Skeletal muscle tissue (tissue), 3 donors: ENCODE measurements at regions not wholly inside any gene's neighbourhood (a gene's known extent, or its start where the extent isn't known, plus 50 kb on each side); places are given as distances from the start of the nearest gene placed in this dataset.
"Not testable (repeated sequence)": the region's sequence is repeated elsewhere in the genome, so short reads cannot be mapped to it uniquely, and the experiment has no call there.

Source experiments
- H3K27ac ChIP-seq: one replicate; pipeline ENCODE4 v1.7.0; 2013; ENCODE audit warnings: mild to moderate bottlenecking, low read depth, low read length, inconsistent platforms
- H3K27me3 ChIP-seq, 3 donors: one replicate each; pipeline ENCODE4 v1.7.0; 2013; ENCODE audit warnings: low read length in 3 of 3; ENCODE audit not compliant: control insufficient read depth in 3 of 3, insufficient read depth in 3 of 3
- H3K36me3 ChIP-seq, 3 donors: one replicate each; pipeline ENCODE4 v1.7.0; 2013; ENCODE audit warnings: low read length in 3 of 3; ENCODE audit not compliant: control insufficient read depth in 3 of 3, insufficient read depth in 3 of 3
- H3K4me1 ChIP-seq, 3 donors: one replicate each; pipeline ENCODE4 v1.7.0; 2013; ENCODE audit warnings: low read length in 3 of 3, mild to moderate bottlenecking in 3 of 3; ENCODE audit not compliant: control insufficient read depth in 3 of 3, insufficient read depth in 3 of 3
- H3K4me3 ChIP-seq, 3 donors: one replicate each; pipeline ENCODE4 v1.7.0; 2013; ENCODE audit warnings: low read length in 3 of 3
- H3K9ac ChIP-seq, 3 donors: one replicate each; pipeline ENCODE4 v1.7.0; 2013; ENCODE audit warnings: low read length in 3 of 3, mild to moderate bottlenecking in 3 of 3, moderate library complexity in 2 of 3, low read depth in 1 of 3
- H3K9me3 ChIP-seq, 3 donors: one replicate each; pipeline ENCODE4 v1.7.0; 2013; ENCODE audit warnings: low read length in 3 of 3; ENCODE audit not compliant: control insufficient read depth in 3 of 3
- donor health status: Osteomylitis.

DNA sequence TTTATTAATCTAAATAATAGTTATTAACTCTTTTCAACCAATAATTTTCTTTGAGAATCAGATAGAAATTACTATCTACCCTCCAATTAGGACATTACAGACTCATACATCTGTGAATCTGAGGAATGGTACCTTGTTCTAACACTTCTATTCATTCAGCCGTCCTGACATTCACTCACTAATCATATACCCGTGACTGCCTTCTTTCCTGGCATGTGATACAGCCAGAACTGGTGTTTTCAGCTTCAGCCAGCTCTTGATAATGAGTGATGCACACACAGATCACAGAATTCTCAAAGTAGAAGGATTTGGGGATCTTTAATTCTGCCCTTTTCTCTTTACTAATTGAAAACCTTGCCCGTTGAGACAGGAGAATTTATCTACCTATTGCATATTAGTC, 499.9 kb downstream of the UTRN start:
- Histone ChIP-seq H3K36me3 (peaks cover 0 to 2% (median 0%) of the 10 kb centered on the region in 3 donors), H3K9ac (no peak overlapping the region), H3K27me3 (no peaks in the 10 kb centered on the region), H3K27ac (no peak overlapping the region), H3K4me3 (no peak overlapping the region), H3K9me3 (no peaks in the 10 kb centered on the region), H3K4me1 (no peaks in the 10 kb centered on the region)

DNA sequence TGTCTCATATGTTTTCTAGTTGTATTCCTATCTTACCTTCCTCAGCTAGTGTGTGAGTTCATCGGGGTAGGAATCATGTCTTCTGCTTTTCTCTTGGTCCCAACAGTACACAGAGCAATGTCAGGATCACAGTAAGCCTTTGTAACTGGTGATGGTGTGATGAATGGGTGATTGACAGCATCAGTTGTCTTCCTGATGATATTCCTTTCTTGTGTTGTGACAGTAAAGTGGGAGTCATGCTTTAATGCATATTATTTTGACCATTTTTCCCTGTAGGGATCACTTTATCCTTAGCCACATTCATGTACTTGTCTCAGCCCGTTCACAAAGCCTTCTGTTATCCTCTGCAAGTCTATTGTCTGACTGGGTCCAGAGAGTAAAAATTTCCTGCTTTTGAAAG, 501.7 kb downstream of the UTRN start:
- peaks cover 0 to 2% (median 0%) of the 10 kb centered on the region in 3 donors for H3K36me3 ChIP-seq
- no peaks in the 10 kb centered on the region for H3K4me1 ChIP-seq
- no peaks in the 10 kb centered on the region for H3K9me3 ChIP-seq
- H3K27me3 ChIP-seq: no peaks in the 10 kb centered on the region
- H3K27ac ChIP-seq: no peak overlapping the region
- H3K9ac ChIP-seq: no peak overlapping the region
- no peak overlapping the region for H3K4me3 ChIP-seq

DNA sequence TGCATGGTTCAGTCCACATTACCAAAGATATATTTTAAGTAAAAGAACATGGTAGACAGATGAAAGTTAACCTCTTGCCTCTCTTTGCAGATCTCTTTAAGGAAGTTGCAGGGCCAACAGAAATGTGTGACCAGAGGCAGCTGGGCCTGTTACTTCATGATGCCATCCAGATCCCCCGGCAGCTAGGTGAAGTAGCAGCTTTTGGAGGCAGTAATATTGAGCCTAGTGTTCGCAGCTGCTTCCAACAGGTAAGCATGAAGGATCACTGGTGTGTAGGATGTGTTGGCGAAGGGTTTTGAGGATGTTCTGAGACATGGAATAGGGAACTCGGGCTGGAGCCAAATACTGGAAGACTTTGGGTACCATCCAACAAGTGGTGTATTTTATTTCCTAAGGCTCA, 508.6 kb downstream of the UTRN start:
- no peak overlapping the region for H3K9ac ChIP-seq
- H3K27ac ChIP-seq: no peak overlapping the region
- H3K36me3 ChIP-seq: peaks cover 3 to 11% (median 6%) of the 10 kb centered on the region in 3 donors
- H3K4me1 ChIP-seq: no peaks in the 10 kb centered on the region
- no peak overlapping the region for H3K4me3 ChIP-seq
- H3K27me3 ChIP-seq: no peaks in the 10 kb centered on the region
- no peaks in the 10 kb centered on the region for H3K9me3 ChIP-seq

- H3K4me3 ChIP-seq, H3K27ac ChIP-seq, H3K4me1 ChIP-seq, H3K9ac ChIP-seq, H3K9me3 ChIP-seq, H3K27me3 ChIP-seq: not testable (repeated sequence)
- H3K36me3 ChIP-seq: peaks cover 5 to 14% (median 6%) of the 10 kb centered on the region in 3 donors
Measured at GRCh38 chr6:144795022-144795421, 509.9 kb downstream of the UTRN start.

DNA sequence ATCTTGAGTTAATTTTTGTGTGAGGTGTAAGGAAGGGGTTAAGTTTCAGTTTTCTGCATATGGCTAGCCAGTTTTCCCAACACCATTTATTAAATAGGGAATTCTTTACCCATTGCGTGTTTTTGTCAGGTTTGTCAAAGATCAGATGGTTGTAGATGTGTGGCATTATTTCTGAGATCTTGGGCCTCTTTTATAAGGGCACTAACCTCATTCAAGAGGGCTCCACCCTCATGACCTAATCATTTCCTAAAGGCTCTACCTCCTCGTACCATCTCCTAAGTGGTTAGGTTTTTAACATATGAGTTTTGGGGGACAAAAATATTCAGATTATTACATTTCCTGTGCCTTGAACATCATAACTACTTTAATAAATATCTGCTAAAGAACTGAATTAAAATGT, 510.9 kb downstream of the UTRN start:
- Histone ChIP-seq H3K4me3 (no peak overlapping the region), H3K9ac (no peak overlapping the region), H3K4me1 (no peaks in the 10 kb centered on the region), H3K27ac (no peak overlapping the region), H3K27me3 (no peaks in the 10 kb centered on the region), H3K9me3 (no peaks in the 10 kb centered on the region), H3K36me3 (peaks cover 5 to 14% (median 6%) of the 10 kb centered on the region in 3 donors)

DNA sequence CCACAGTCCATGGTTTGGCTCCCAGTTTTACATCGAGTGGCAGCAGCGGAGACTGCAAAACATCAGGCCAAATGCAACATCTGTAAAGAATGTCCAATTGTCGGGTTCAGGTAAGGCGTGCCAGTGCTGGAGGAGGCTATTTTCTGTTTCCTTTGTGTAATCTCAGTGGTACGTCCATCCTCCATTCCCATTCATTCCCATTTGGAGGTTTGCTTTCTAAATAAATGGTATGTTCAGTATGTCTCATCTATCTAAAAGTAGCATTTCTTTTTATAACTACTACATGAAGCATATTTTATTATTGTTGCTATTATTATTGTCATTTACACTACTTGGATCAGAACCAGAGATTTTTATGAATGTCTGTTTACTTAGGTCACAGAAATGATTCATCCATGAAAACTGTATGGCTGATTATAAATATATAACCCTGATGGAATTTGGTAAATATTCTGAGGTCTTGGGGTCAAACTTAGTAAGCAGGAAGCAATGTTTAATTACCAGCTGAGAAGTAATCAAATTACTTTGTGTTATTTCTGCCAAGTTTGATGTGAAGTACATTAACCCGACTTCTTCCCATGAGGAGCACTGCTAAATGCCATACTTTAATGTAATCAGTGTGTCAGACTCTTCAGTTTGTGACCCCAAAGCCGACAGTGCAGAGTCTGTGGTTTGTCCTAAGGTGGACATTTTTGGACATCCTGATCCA, 512.9 kb downstream of the UTRN start:
- no peak overlapping the region for H3K4me3 ChIP-seq
- no peaks in the 10 kb centered on the region for H3K9me3 ChIP-seq
- no peaks in the 10 kb centered on the region for H3K27me3 ChIP-seq
- H3K9ac ChIP-seq: no peak overlapping the region
- H3K36me3 ChIP-seq: peaks cover 5 to 14% (median 6%) of the 10 kb centered on the region in 3 donors
- no peak overlapping the region for H3K27ac ChIP-seq
- H3K4me1 ChIP-seq: no peaks in the 10 kb centered on the region

DNA sequence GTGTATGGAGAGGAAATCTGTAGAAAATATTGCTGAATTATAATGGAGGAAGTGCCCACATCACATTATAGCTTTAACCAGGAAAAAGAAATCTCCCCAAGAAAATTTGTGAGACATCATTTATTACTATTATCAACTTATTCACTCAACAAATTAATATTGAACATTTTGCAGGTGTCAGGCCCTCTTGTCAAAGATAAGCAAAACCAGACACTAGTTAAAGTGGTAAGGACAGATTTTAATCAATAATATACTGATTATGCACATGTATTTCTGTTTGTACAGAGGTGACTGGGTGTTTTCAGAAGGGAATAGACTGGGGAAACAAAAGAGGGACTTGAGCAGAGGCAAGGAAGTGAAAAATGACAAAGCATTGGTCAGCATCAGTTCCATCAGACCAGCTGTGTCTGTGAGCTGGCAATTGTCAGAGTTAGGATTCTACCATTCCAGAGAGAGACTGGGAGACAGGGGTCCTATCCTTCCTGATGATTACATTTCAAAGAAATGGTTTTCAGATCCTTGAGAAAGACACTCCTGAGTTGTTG, 519.2 kb downstream of the UTRN start:
- Histone ChIP-seq H3K27me3 (no peaks in the 10 kb centered on the region), H3K9me3 (no peaks in the 10 kb centered on the region), H3K9ac (no peak overlapping the region), H3K4me1 (no peaks in the 10 kb centered on the region), H3K36me3 (peaks cover 0 to 4% (median 2%) of the 10 kb centered on the region in 3 donors), H3K27ac (no peak overlapping the region), H3K4me3 (no peak overlapping the region)

DNA sequence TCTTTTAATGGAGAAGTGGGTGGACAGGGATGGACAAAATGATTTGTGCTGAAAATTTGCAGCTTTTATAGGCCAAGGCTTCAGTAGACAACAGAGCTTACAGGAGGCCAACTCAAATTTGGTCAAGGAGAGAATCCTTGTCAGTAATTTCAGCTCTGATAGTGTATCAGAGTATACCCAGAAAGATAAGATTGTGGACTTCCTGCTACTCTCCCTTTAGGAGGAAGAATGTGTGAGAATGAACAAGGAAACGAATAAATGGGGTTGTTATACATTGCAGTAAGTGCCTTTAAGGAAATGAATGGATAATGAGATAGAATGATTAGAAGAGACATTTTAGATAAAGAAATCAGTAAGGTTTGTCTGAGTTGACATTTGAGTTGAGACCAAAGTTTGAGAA, 519.9 kb downstream of the UTRN start:
- Histone ChIP-seq H3K27ac (no peak overlapping the region), H3K9me3 (no peaks in the 10 kb centered on the region), H3K4me1 (no peaks in the 10 kb centered on the region), H3K4me3 (no peak overlapping the region), H3K9ac (no peak overlapping the region), H3K36me3 (peaks cover 0 to 4% (median 2%) of the 10 kb centered on the region in 3 donors), H3K27me3 (no peaks in the 10 kb centered on the region)

DNA sequence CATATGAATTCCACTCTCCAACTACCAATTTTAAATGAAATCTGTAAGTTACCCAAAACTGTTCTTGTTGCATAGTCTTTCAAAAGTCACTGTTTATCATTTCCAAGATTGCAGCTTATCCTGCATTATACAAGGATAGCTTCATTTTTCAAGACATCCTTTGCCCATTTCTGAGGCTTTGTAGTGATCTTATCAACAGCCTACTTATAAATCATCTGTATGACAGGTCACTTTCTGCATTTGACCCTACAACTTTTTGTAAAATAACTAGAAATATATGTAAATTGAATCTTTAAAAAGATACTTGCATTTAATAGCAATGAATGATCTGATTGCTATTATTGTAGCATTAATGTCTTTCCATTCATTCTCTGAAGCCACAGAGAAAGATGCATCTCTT, 521.1 kb downstream of the UTRN start:
- no peaks in the 10 kb centered on the region for H3K9me3 ChIP-seq
- no peak overlapping the region for H3K9ac ChIP-seq
- H3K4me1 ChIP-seq: no peaks in the 10 kb centered on the region
- peaks cover 0 to 4% (median 2%) of the 10 kb centered on the region in 3 donors for H3K36me3 ChIP-seq
- no peaks in the 10 kb centered on the region for H3K27me3 ChIP-seq
- H3K27ac ChIP-seq: no peak overlapping the region
- H3K4me3 ChIP-seq: no peak overlapping the region

DNA sequence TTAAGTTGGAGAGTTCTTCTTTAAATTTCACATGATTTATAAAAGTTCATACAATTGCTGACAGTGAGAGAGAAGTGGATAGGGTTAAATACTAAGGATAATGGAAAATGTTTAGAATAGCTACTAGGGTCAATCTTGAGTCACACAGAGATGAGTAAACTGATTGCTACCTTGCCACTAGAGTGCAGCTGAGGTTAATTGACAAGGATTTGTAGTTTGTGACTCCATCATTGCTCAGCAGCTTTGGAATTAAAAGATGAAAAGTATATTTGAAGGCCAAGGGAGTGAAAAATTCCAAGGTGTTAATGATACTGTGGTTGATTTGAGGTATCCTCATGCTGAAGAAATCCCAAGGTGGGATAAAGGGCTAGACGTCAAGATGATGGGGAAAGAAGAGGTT, 524.0 kb downstream of the UTRN start:
- peaks cover 0 to 6% (median 5%) of the 10 kb centered on the region in 3 donors for H3K36me3 ChIP-seq
- no peaks in the 10 kb centered on the region for H3K27me3 ChIP-seq
- no peaks in the 10 kb centered on the region for H3K4me1 ChIP-seq
- H3K9ac ChIP-seq: no peak overlapping the region
- H3K9me3 ChIP-seq: no peaks in the 10 kb centered on the region
- H3K27ac ChIP-seq: no peak overlapping the region
- no peak overlapping the region for H3K4me3 ChIP-seq
